RCC 7860 (cell line): ENCODE measurements at regions not wholly inside any gene's neighbourhood (a gene's known extent, or its start where the extent isn't known, plus 50 kb on each side); places are given as distances from the start of the nearest gene placed in this dataset.
"Not testable (repeated sequence)": the region's sequence is repeated elsewhere in the genome, so short reads cannot be mapped to it uniquely, and the experiment has no call there.

Source experiments
- DNase-seq: peaks from one replicate; pipeline ENCODE4 v3.0.0-alpha.2; 2015; ENCODE audit warnings: low spot score
- FAIRE-seq: peaks from 2 replicates; lab custom pipeline; 2012; peaks lifted over from hg19 to GRCh38; lab: Jason Lieb, UNC

DNA sequence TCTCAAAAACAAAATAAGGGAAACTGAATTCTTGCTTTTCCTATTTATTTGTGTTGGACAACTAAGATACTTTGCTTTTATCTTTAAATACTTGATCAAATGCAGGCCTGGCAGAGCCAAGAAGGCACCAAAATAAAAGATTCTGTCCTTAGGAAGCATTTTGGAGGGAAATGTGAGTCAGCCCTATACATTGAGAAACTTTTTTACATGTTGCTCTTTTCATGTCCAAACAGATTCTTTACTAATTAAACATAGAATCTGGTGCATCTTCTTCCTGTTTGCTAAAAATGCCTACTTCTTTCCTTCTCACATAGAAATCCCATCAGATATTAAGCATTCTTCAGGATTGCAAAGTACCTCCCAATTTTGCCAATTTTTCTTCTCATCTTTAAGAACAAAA, 1160.4 kb downstream of the EFNA5 start:
- DNase-seq: no peak
- FAIRE-seq: no peak

GRCh38 chr5:106508894-106509293, 1161.8 kb downstream of the EFNA5 start:
- FAIRE-seq: no peak
- no peak for DNase-seq

GRCh38 chr5:106493910-106494309, 1176.8 kb downstream of the EFNA5 start:
- FAIRE-seq: no peak
- DNase-seq: no peak

GRCh38 chr5:106489004-106489403, 1181.7 kb downstream of the EFNA5 start:
- FAIRE-seq: no peak
- DNase-seq: no peak

DNA sequence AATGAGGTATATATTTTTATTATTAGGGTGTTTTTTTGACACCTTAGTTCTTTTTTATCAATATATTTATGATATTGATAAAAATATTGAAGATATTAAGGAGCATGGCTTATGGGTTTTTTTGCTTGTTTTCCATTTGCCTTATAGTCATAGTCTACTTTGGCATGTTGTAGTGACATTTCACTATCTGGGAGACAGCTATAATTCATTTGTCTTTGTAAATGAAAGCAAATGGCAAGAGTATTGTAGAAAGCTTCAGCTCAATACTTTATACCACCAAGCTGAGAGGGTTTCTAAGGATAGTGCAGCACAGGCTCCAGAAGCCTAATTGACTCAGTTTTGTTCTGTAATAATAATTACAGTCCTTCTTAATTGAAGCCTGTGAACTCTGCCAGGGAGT, 1182.3 kb downstream of the EFNA5 start:
- DNase-seq (no peak), FAIRE-seq (no peak)

GRCh38 chr5:106481374-106481773, 1189.4 kb downstream of the EFNA5 start:
- DNase-seq (no peak), FAIRE-seq (no peak)

DNA sequence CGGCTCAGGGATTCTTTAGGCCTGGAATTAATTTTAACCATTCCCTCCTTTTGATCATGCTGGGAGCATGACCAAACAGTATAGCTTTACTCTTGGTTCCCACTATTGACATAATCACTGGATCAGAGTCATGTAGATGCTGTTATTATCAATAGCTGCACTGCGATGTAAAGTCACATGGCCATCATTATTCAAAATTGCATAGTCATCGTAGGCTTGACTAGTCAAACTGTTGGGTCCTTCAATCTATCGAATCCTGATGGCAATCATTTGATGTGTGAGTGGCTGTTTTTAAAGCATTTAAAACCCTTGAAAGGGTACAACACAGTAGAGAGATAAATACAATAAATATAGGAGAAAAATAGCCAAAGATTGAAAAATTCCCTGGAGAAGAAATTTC, 1194.1 kb downstream of the EFNA5 start:
- DNase-seq (no peak), FAIRE-seq (no peak)

DNA sequence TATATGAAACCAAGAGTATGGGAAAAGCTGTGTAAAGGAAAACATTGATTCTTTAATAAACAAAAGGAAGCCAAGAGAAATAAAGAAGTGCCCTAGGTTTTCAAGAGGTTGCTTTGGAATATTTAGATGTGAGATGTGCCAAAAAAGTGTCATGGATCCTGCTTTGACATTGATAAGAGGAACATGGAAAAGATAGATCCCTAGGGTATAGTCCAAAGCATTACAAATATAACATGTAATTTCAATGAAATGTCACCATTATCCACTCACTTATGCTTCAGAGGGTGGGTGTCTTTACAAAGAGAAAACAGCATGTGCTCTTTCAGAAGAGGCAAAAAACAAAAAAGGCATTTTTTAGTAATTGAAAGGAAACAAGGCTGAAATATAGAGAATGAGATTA, 1196.7 kb downstream of the EFNA5 start:
- no peak for DNase-seq
- FAIRE-seq: no peak

DNA sequence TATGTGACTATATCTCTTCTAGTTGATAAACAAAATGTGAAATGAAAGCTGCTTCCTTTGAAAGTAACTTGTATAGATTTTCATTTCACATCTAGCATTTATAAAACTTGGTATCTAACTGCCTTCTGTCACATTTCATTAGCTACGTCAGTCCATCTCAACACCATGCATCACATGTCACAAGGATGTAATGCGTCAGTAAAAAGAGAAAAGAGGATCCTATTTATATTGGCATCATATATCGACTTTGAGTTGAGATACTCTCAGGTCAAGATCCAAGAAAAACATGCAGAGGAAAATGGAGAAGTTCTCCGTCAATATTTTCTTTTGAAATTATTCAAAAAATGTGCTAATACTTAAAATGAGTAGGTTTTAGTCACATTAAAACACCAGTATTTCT, 1211.2 kb downstream of the EFNA5 start:
- FAIRE-seq (no peak), DNase-seq (no peak)

DNA sequence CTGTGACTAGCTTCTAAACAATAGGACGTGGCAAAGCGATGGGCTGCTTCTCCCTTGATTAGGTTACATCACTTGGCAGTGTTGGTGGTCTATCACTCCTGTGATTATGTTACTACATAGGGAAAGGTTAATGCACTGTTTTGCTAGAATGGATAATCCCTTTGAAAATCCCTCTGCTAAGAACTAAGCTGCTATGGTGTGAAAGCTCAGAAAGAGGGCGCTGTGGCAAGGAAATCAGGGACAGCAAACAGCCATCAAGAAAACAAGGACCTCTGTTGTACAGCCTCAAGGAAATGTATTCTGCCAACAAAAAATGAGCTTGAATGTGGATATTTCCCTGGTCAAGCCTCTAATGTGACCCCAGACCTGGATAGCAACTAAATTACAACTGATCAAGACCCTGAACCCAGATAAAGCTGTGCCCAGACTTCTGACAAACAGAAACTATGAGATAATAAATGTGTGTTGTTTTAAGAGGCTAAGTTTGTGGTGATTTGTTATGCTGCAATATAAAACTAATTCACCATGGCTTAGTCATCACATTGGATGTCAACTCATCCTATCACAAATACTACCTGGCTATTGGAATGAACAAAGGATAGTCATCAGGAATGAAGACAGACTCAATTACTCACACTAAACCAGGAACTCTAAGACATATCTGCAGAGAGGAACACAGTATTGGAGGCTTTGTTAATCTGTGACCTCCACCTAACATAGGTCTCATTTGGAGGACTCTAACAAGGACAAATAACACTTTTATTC, 1215.9 kb downstream of the EFNA5 start:
- FAIRE-seq (no peak), DNase-seq (peak; percentile 63)

GRCh38 chr5:106454050-106454449, 1216.7 kb downstream of the EFNA5 start:
- no peak for DNase-seq
- no peak for FAIRE-seq

- FAIRE-seq: no peak
Observed at GRCh38 chr5:106451998-106452397, 1218.7 kb downstream of the EFNA5 start.

DNA sequence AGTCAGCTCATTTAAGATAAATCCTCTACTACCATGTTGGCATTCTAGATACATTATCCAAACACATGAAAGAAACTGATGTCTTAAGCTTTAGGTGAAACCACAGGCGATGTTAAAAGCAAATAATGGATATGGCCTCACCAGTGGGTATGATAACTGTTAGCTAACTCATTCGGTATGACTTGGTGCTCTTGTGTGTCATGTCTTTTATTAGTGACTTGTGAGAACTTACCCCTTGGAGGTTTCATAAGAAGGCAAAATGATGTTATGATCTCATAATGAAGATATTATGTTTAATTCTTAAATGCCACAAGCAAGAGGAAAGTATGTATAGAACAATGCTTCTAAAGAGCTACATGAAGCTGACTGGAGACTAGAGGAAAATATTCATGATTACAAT, 1227.0 kb downstream of the EFNA5 start:
- DNase-seq (no peak), FAIRE-seq (no peak)

More at GRCh38 chr5:106451998-106452397, 1218.7 kb downstream of the EFNA5 start:
- DNase-seq: no peak

- FAIRE-seq (no peak), DNase-seq (no peak)
Observed at GRCh38 chr5:106435185-106435584, 1235.6 kb downstream of the EFNA5 start.

DNA sequence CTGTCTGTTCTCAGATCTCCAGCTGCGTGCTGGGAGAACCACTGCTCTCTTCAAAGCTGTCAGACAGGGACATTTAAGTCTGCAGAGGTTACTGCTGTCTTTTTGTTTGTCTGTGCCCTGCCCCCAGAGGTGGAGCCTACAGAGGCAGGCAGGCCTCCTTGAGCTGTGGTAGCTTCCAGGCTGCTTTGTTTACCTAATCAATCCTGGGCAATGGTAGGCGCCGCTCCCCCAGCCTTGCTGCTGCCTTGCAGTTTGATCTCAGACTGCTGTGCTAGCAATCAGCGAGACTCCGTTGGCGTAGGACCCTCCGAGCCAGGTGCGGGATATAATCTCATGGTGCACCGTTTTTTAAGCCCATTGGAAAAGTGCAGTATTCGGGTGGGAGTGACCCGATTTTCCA, 1240.0 kb downstream of the EFNA5 start:
- FAIRE-seq, DNase-seq: not testable (repeated sequence)

- DNase-seq: no peak
- FAIRE-seq: no peak
Observed at GRCh38 chr5:106423109-106423897, 1247.4 kb downstream of the EFNA5 start.

DNA sequence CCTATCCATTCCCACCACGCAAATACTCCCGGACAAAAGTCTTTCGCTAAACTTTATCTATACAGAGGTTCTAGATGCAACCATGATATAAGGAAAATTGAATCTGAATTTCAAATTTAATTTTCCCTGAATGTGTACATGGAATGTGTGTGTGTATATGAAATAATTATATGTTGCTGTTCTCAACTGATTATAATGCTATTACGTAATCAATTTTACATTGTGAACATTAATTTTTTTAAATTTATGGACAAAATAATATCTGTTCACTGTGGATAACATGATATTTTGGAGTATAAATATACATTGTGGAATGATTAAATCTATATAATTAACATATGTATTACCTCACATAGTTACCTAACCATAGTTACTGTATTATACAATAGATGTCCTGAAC, 1250.6 kb downstream of the EFNA5 start:
- peak; percentile 50 for FAIRE-seq
- no peak for DNase-seq

DNA sequence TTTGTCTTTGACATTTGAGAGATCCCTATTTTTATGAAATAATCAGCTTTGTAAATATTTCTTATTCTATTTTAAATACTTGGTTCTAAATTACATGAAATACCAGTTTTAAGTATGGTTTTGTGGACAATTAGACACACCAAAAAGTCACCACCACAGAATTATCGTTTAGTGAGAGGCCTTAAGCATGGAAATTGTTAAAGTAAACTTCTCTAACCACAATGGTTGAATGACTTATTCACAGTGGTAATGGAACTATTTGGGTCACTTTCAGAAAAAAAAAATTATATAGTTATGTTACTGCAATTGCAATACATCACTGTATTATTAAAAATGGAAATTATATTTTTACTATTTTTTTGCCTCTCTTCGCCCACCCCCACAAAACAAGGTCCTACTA, 1252.5 kb downstream of the EFNA5 start:
- FAIRE-seq: peak; percentile 65

DNA sequence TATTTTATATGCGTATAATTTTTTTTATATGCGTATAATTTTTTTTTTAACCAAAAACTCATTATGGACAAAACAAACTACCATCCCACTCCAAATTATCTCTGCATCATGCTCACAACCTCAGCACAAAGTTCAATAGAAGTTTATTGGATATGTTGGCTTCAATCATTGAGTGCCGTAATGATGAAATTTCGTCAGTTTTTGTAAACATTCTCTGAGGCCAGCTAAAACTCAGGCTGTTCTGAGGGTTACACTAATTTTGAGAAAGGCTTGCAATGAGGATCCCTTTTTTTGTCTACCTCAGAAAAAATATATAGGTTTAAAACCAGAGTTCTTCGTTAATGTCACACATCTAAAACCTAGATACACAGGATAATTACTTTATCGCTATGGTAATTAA, 1253.2 kb downstream of the EFNA5 start:
- DNase-seq (no peak), FAIRE-seq (no peak)

More for the DNA sequence above, 1252.5 kb downstream of the EFNA5 start:
- no peak for DNase-seq

- DNase-seq (no peak), FAIRE-seq (no peak)
Observed at GRCh38 chr5:106417163-106417562, 1253.6 kb downstream of the EFNA5 start.

- DNase-seq (peak; percentile 39), FAIRE-seq (no peak)
Observed at GRCh38 chr5:106415541-106415940, 1255.2 kb downstream of the EFNA5 start.

GRCh38 chr5:106414342-106414741, 1256.4 kb downstream of the EFNA5 start:
- FAIRE-seq (no peak), DNase-seq (no peak)
